ENCODE measurements at regions not wholly inside any gene's neighbourhood (a gene's known extent, or its start where the extent isn't known, plus 50 kb on each side); places are given as distances from the start of the nearest gene placed in this dataset.

- DNase-seq (ENCODE audit: low spot score), result no peak
Observed at GRCh38 chr5:148708854-148709253, 54.5 kb upstream of the HTR4 start.

- no peak for DNase-seq (ENCODE audit: low spot score)
Observed at GRCh38 chr5:148711961-148712360, 57.6 kb upstream of the HTR4 start.

- DNase-seq (ENCODE audit: low spot score), result no peak
Observed at GRCh38 chr5:148713735-148714508, 59.6 kb upstream of the HTR4 start.

GRCh38 chr5:148716716-148717115 lies 62.4 kb upstream of the HTR4 start:
- no peak for DNase-seq (ENCODE audit: low spot score)

GRCh38 chr5:148717668-148718067 lies 63.3 kb upstream of the HTR4 start:
- no peak for DNase-seq (ENCODE audit: low spot score)

GRCh38 chr5:148719605-148720004 lies 65.3 kb upstream of the HTR4 start:
- DNase-seq (ENCODE audit: low spot score), result no peak

GRCh38 chr5:148720257-148720656 lies 65.9 kb upstream of the HTR4 start:
- no peak for DNase-seq (ENCODE audit: low spot score)

- DNase-seq (ENCODE audit: low spot score), result no peak
Observed at GRCh38 chr5:148723143-148723542, 68.8 kb upstream of the HTR4 start.

GRCh38 chr5:148725675-148726074 lies 71.3 kb upstream of the HTR4 start:
- DNase-seq (ENCODE audit: low spot score), result no peak

- DNase-seq (ENCODE audit: low spot score), result no peak
Observed at GRCh38 chr5:148729182-148729581, 74.9 kb upstream of the HTR4 start.

- DNase-seq (ENCODE audit: low spot score), result no peak
Observed at GRCh38 chr5:148730270-148730669, 75.9 kb upstream of the HTR4 start.

GRCh38 chr5:148730942-148731898 lies 76.9 kb upstream of the HTR4 start:
- peak; percentile 63 for DNase-seq (ENCODE audit: low spot score)

GRCh38 chr5:148732692-148733091 lies 78.4 kb upstream of the HTR4 start:
- no peak for DNase-seq (ENCODE audit: low spot score)

GRCh38 chr5:148733601-148734438 lies 79.5 kb upstream of the HTR4 start:
- DNase-seq (ENCODE audit: low spot score), result peak; percentile 44

- no peak for DNase-seq (ENCODE audit: low spot score)
Observed at GRCh38 chr5:148734518-148734917, 80.2 kb upstream of the HTR4 start.

- DNase-seq (ENCODE audit: low spot score), result no peak
Observed at GRCh38 chr5:148735301-148735835, 81.0 kb upstream of the HTR4 start.

GRCh38 chr5:148739023-148739422 lies 84.7 kb upstream of the HTR4 start:
- DNase-seq (ENCODE audit: low spot score), result no peak

- DNase-seq (ENCODE audit: low spot score), result no peak
Observed at GRCh38 chr5:148739524-148739923, 85.2 kb upstream of the HTR4 start.

- no peak for DNase-seq (ENCODE audit: low spot score)
Observed at GRCh38 chr5:148740079-148740858, 85.9 kb upstream of the HTR4 start.

- DNase-seq (ENCODE audit: low spot score), result peak; percentile 43
Observed at GRCh38 chr5:148740966-148741742, 85.3 kb upstream of the ADRB2 start.
